H9 (cell line): ENCODE measurements at regions not wholly inside any gene's neighbourhood (a gene's known extent, or its start where the extent isn't known, plus 50 kb on each side); places are given as distances from the start of the nearest gene placed in this dataset.

Experiments
- DNase-seq: peaks from one replicate; pipeline ENCODE4 v3.0.0-alpha.2; 2017
- H2AFZ ChIP-seq: one replicate; pipeline ENCODE4 v1.6.1; 2013; ENCODE audit warnings: mild to moderate bottlenecking, low read length, control low read depth, moderate library complexity
- H2AK5ac ChIP-seq: 2 replicates; pipeline ENCODE4 v1.6.1; 2013; ENCODE audit warnings: low read length, control low read depth, mixed read lengths; ENCODE audit not compliant: insufficient read length
- H2BK120ac ChIP-seq: one replicate; pipeline ENCODE4 v1.6.1; 2013; ENCODE audit warnings: low read depth, mild to moderate bottlenecking, low read length, control low read depth, inconsistent platforms; ENCODE audit not compliant: poor library complexity, severe bottlenecking
- H2BK12ac ChIP-seq: 2 replicates; pipeline ENCODE4 v1.6.1; 2013; ENCODE audit warnings: low read length, control low read depth, mixed read lengths, low read depth; ENCODE audit not compliant: insufficient read length
- H2BK15ac ChIP-seq: 2 replicates; pipeline ENCODE4 v1.6.1; 2013; ENCODE audit warnings: low read depth, low read length, control low read depth
- H2BK20ac ChIP-seq: one replicate; pipeline ENCODE4 v1.6.1; 2013; ENCODE audit warnings: low read depth, mild to moderate bottlenecking, low read length, control low read depth, inconsistent platforms; ENCODE audit not compliant: poor library complexity, severe bottlenecking
- H2BK5ac ChIP-seq: 2 replicates; pipeline ENCODE4 v1.6.1; 2013; ENCODE audit warnings: low read length, control low read depth, mixed read lengths; ENCODE audit not compliant: insufficient read length
- H3K14ac ChIP-seq: 2 replicates; pipeline ENCODE4 v1.6.1; 2013; ENCODE audit warnings: low read length, control low read depth; ENCODE audit not compliant: insufficient read depth
- H3K18ac ChIP-seq: 2 replicates; pipeline ENCODE4 v1.6.1; 2013; ENCODE audit warnings: low read depth, mild to moderate bottlenecking, mixed read lengths, low read length, control low read depth; ENCODE audit not compliant: insufficient read length
- H3K23ac ChIP-seq: 2 replicates; pipeline ENCODE4 v1.6.1; 2013; ENCODE audit warnings: low read length, control low read depth, mixed read lengths, low read depth; ENCODE audit not compliant: insufficient read length
- H3K23me2 ChIP-seq: 2 replicates; pipeline ENCODE4 v1.6.1; 2013; ENCODE audit warnings: low read depth, mild to moderate bottlenecking, mixed read lengths, low read length, control low read depth; ENCODE audit not compliant: insufficient read length, poor library complexity, severe bottlenecking
- H3K27ac ChIP-seq: 2 replicates; pipeline ENCODE4 v1.5.1; 2013; ENCODE audit warnings: low read length, control low read depth, mixed read lengths, low read depth; ENCODE audit not compliant: insufficient read length
- H3K27me3 ChIP-seq: 2 replicates; pipeline ENCODE4 v1.6.1; 2013; ENCODE audit warnings: low read length, control low read depth, inconsistent platforms; ENCODE audit not compliant: insufficient read depth
- H3K4ac ChIP-seq: 2 replicates; pipeline ENCODE4 v1.6.1; 2013; ENCODE audit warnings: low read depth, mild to moderate bottlenecking, control low read depth, inconsistent platforms, low read length, moderate library complexity
- H3K4me1 ChIP-seq: 2 replicates; pipeline ENCODE4 v1.6.1; 2013; ENCODE audit warnings: low read length, control low read depth, inconsistent platforms; ENCODE audit not compliant: insufficient read depth
- H3K4me2 ChIP-seq: 2 replicates; pipeline ENCODE4 v1.6.1; 2013; ENCODE audit warnings: low read length, control low read depth, mixed read lengths; ENCODE audit not compliant: insufficient read length, insufficient read depth
- H3K56ac ChIP-seq: 2 replicates; pipeline ENCODE4 v1.6.1; 2013; ENCODE audit warnings: low read depth, mild to moderate bottlenecking, mixed read lengths, low read length, control low read depth; ENCODE audit not compliant: insufficient read length
- H3K79me1 ChIP-seq: 2 replicates; pipeline ENCODE4 v1.6.1; 2013; ENCODE audit warnings: low read depth, mild to moderate bottlenecking, moderate library complexity, low read length, control low read depth, inconsistent platforms; ENCODE audit not compliant: insufficient read depth, poor library complexity, severe bottlenecking
- H3K79me2 ChIP-seq: 2 replicates; pipeline ENCODE4 v1.6.1; 2013; ENCODE audit warnings: low read length, control low read depth, inconsistent platforms; ENCODE audit not compliant: insufficient read depth
- H3K9ac ChIP-seq: 2 replicates; pipeline ENCODE4 v1.6.1; 2013; ENCODE audit warnings: low read length, control low read depth, mixed read lengths; ENCODE audit not compliant: insufficient read length; ENCODE audit errors: extremely low read depth
- H3K9me3 ChIP-seq: one replicate; pipeline ENCODE4 v1.6.1; 2013; ENCODE audit warnings: low read depth, low read length, inconsistent platforms; ENCODE audit not compliant: control insufficient read depth
- H3T11ph ChIP-seq: one replicate; pipeline ENCODE4 v1.6.1; 2013; ENCODE audit warnings: mild to moderate bottlenecking, low read length, control low read depth, inconsistent platforms
- H4K20me1 ChIP-seq: one replicate; pipeline ENCODE4 v1.6.1; 2013; ENCODE audit not compliant: control insufficient read depth, insufficient read length, insufficient read depth
- H4K5ac ChIP-seq: 2 replicates; pipeline ENCODE4 v1.6.1; 2013; ENCODE audit warnings: low read depth, mild to moderate bottlenecking, mixed read lengths, low read length, control low read depth; ENCODE audit not compliant: insufficient read length
- H4K8ac ChIP-seq: replicated peaks from 2 replicates; pipeline ENCODE4 v1.6.1; 2013; ENCODE audit warnings: low read length, control low read depth, mixed read lengths, low read depth; ENCODE audit not compliant: insufficient read length
- H4K91ac ChIP-seq: 2 replicates; pipeline ENCODE4 v1.6.1; 2013; ENCODE audit warnings: low read depth, mild to moderate bottlenecking, moderate library complexity, mixed read lengths, low read length, control low read depth; ENCODE audit not compliant: insufficient read length
- H3K27ac Mint-ChIP-seq, 3 experiments: 2 replicates in 2 of 3; 3 replicates in 1 of 3; pipeline ENCODE4 v1.8.0; 2020 to 2021; ENCODE audit warnings: mixed read lengths in 3 of 3, mild to moderate bottlenecking in 1 of 3, moderate library complexity in 1 of 3
- H3K27me3 Mint-ChIP-seq: 2 replicates; pipeline ENCODE4 v1.8.0; 2021; ENCODE audit warnings: low read depth, mild to moderate bottlenecking, moderate library complexity, mixed read lengths
- H3K36me3 Mint-ChIP-seq, 3 experiments: 2 replicates in 2 of 3; 3 replicates in 1 of 3; pipeline ENCODE4 v1.8.0; 2020 to 2021; ENCODE audit warnings: low read depth in 3 of 3, mixed read lengths in 3 of 3; ENCODE audit not compliant: insufficient read depth in 1 of 3
- H3K4me1 Mint-ChIP-seq, 2 experiments: 2 replicates each; pipeline ENCODE4 v1.8.0; 2020; ENCODE audit warnings: mixed read lengths in 2 of 2
- H3K4me3 Mint-ChIP-seq, 2 experiments: 2 replicates in 1 of 2; 3 replicates in 1 of 2; pipeline ENCODE4 v1.8.0; 2020 to 2021; ENCODE audit warnings: mild to moderate bottlenecking in 2 of 2, mixed read lengths in 2 of 2, moderate library complexity in 1 of 2
- H3K9me3 Mint-ChIP-seq, 2 experiments: 2 replicates in 1 of 2; 3 replicates in 1 of 2; pipeline ENCODE4 v1.8.0; 2020; ENCODE audit warnings: mild to moderate bottlenecking in 2 of 2, mixed read lengths in 2 of 2, moderate library complexity in 1 of 2
- WGBS: extraction: QIAGEN DNeasy Blood & Tissue Kit; methylation state at CpG from one replicate; pipeline ENCODE4 v1.1.7; 2013; ENCODE audit warnings: missing lambda C conversion rate, low lambda C conversion rate, mixed read lengths; ENCODE audit not compliant: insufficient read length; ENCODE audit errors: extremely low coverage; 5-methylcytosine and 5-hydroxymethylcytosine counted together
- TF ChIP-seq, protein P1 (sequence below): fragments of 200-600 bp; sonication (generic); conservative IDR thresholded peaks from 3 replicates; pipeline ENCODE4 v1.8.0; 2021; ENCODE audit warnings: antibody characterized with exemption, mild to moderate bottlenecking

GRCh38 chr4:128386761-128387599 lies 99.4 kb upstream of the PGRMC2 start:
- no peak overlapping the region for H3K4ac ChIP-seq
- H3K79me2 ChIP-seq, result no peaks in the 10 kb centered on the region
- H4K8ac ChIP-seq, result no peak overlapping the region
- Mint-ChIP-seq H3K4me1 (peaks cover 27 to 30% of the 10 kb centered on the region in 2 experiments), H3K36me3 (no peaks in the 10 kb centered on the region), H3K27ac (peak overlapping the region in 1 of 3 experiments; percentile 13; a peak in 1 of 7 replicates), H3K9me3 (no peaks in the 10 kb centered on the region), H3K4me3 (no peak overlapping the region), H3K27me3 (no peaks in the 10 kb centered on the region)
- H2BK120ac ChIP-seq, result no peak overlapping the region
- TF ChIP-seq, protein P1, sequence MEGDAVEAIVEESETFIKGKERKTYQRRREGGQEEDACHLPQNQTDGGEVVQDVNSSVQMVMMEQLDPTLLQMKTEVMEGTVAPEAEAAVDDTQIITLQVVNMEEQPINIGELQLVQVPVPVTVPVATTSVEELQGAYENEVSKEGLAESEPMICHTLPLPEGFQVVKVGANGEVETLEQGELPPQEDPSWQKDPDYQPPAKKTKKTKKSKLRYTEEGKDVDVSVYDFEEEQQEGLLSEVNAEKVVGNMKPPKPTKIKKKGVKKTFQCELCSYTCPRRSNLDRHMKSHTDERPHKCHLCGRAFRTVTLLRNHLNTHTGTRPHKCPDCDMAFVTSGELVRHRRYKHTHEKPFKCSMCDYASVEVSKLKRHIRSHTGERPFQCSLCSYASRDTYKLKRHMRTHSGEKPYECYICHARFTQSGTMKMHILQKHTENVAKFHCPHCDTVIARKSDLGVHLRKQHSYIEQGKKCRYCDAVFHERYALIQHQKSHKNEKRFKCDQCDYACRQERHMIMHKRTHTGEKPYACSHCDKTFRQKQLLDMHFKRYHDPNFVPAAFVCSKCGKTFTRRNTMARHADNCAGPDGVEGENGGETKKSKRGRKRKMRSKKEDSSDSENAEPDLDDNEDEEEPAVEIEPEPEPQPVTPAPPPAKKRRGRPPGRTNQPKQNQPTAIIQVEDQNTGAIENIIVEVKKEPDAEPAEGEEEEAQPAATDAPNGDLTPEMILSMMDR, result no peak
- no peak overlapping the region for H3K9ac ChIP-seq
- no peak overlapping the region for H2BK15ac ChIP-seq
- no peak overlapping the region for H3K23ac ChIP-seq
- no peak overlapping the region for H3K4me2 ChIP-seq
- no peaks in the 10 kb centered on the region for H3K79me1 ChIP-seq
- H2BK20ac ChIP-seq, result no peak overlapping the region
- H4K20me1 ChIP-seq, result no peaks in the 10 kb centered on the region
- no peaks in the 10 kb centered on the region for H3K27me3 ChIP-seq
- no peak overlapping the region for H4K5ac ChIP-seq
- H3K27ac ChIP-seq, result no peak overlapping the region
- H3K14ac ChIP-seq, result no peak overlapping the region
- H2BK12ac ChIP-seq, result no peak overlapping the region
- H2AK5ac ChIP-seq, result no peak overlapping the region
- H4K91ac ChIP-seq, result peak overlapping the region; percentile 9
- H3K18ac ChIP-seq, result no peak overlapping the region
- H3K23me2 ChIP-seq, result no peaks in the 10 kb centered on the region
- no CpG with 5 or more reads among the region's 15 CpGs for whole genome bisulfite sequencing
- no peaks in the 10 kb centered on the region for H3K9me3 ChIP-seq
- DNase-seq, result no peak
- H2AFZ ChIP-seq, result no peak overlapping the region
- H3T11ph ChIP-seq, result no peak overlapping the region
- no peak overlapping the region for H2BK5ac ChIP-seq
- peaks cover 6% of the 10 kb centered on the region for H3K4me1 ChIP-seq
- H3K56ac ChIP-seq, result no peak overlapping the region
